NCI-H2081 treated with DMSO at 0.1 percent for 48 hours (cell line): ENCODE measurements at regions not wholly inside any gene's neighbourhood (a gene's known extent, or its start where the extent isn't known, plus 50 kb on each side); places are given as distances from the start of the nearest gene placed in this dataset.
"Not testable (repeated sequence)": the region's sequence is repeated elsewhere in the genome, so short reads cannot be mapped to it uniquely, and the experiment has no call there.

Experiments
- DNase-seq: peaks from one replicate; lab custom pipeline; 2025; lab: John Stamatoyannopoulos, UW

DNA sequence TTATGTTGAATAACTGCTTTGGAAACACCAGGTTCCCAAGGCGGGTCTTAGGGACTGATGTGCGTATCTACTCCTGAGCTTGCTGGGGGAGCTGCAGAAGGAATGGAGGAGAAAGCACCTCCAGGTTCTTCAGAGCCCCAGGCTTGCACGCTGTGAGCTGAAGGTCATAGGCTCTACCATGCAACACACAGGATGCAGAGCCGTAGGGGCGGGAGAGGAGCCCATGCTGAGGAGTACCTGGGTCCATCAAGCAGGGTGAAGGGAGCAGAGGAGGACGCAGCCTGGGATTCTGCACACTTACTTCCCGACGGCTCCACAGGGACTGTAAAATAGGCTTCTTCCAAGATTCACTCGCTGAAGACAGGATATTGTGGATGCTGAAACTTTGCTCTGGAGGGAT lies 426.5 kb upstream of the FRG1 start:
- no peak for DNase-seq

GRCh38 chr4:189516902-189517301 lies 423.8 kb upstream of the FRG1 start:
- DNase-seq, result no peak

DNA sequence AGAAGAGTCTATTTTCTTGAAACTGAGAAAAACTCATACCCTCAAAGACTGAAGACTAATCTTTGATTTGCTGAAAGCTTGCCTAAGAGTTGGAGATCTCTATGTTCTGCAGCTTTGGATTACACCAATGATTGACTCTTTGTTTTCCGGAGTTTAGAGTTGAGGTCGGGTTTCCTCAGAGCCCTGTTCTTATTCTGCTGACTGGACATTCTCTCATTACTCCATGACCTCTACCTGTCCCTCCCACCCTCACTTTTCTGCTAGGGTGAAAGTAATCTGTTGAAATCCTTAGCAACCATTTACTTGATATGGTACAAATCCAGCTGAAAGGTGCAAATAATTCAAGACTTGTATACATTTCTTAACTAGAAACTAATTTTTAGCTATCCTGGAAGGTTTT lies 421.5 kb upstream of the FRG1 start:
- DNase-seq, result no peak

DNA sequence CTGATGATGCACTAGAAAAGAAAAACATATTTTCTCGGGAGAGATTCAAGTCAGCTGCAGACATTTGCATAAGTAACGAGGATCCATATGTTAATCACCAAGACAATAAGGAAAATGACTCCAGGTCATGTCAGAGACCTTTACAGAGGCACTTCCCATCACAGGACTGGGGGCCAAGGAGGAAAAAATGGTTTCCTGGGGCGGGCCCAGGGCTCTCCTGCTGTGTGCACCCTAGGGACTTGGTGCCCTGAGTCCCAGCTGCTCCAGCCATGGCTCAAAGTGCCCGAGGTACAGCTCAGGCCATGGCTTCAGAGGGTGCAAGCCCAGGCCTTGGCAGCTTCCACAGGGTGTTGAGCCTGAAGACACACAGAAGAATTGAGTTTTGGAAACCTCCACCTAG lies 415.4 kb upstream of the FRG1 start:
- DNase-seq, result no peak

DNA sequence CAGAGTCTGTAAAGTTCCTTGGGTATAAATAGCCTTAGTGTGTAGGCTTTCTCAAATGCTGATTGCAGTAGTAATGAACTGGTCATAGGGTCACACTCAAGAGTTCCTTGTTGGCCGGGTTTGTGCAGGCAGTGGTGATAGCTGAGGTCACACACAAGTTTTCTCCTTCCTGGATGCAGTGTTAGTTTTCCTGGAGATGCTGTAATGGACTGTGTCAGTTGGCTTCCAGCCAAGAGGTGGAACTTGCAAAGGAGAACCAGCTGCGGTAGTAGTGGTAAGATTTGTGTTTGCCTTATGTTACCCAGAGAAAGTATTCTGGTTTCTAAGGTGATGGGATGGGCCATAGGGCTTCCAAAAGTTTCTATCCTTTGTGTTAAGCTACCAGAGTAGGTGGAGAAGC lies 409.8 kb upstream of the FRG1 start:
- no peak for DNase-seq

- no peak for DNase-seq
These were observed 407.1 kb upstream of the FRG1 start for GRCh38 chr4:189533603-189534002.

- no peak for DNase-seq
These were observed 393.1 kb upstream of the FRG1 start for GRCh38 chr4:189547559-189547958.

DNA sequence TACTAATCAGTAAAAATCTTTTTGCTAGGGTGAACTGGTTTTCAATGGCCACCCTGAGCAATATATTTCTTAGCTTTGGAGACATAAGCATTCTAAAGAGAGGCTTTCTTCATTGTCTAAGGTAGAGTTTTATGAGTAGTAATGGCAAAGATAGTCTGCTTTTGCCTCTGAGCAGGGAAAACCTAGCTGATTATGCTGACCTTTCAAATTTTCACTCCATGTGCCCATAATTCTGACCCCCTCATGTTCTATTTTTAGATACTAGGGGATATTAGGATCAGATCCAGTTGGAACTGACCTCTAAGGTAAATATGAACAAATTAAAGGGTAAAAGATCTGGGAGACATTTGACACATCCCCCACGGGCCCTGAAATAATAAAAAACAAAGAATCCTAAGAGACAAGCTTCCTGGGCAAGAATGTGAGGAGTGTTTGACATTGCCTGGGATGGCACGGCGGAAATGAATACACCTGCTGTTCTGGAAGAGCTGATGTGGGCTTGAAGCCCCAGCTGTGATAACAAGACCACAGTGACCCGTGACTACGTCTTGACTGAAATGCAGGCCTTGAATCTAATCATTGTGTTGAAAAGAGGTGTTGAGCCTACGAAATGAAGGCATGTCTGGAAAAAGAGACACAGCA lies 392.1 kb upstream of the FRG1 start:
- no peak for DNase-seq

DNA sequence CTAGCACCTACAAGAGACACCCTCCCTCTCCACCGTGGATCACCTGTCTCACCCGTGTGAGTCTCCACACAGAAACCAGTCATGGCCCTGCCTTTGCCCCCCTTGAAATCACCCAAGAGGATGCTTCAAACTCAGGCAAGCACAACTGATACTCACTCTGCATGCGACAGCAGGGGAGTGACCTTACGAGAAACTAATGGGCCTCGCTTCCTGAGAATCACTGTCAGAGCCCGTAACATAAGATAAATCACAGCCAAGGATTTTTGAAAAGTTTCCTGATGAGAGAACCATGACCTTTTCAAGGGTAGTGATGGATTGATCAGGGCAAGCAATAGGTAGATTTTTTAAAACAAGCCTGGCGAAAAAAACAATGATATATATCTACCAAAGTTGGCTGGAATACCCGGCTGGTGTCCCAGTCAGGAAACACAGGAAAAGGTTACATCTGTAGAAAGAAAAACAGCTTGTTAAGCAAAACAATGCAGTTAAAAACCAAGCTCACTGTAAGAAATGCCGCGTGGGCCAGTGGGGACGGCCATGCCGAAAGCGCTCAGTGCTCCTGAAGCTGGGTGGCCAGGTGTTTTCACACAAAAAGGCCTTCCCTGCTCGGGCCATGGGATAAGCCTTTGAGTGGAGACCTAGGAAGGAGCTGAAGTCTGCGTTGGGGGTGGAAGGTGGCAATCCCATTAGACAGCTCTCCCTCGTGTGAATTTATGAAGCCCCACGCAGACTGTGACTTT lies 388.6 kb upstream of the FRG1 start:
- DNase-seq, result not testable (repeated sequence)

DNA sequence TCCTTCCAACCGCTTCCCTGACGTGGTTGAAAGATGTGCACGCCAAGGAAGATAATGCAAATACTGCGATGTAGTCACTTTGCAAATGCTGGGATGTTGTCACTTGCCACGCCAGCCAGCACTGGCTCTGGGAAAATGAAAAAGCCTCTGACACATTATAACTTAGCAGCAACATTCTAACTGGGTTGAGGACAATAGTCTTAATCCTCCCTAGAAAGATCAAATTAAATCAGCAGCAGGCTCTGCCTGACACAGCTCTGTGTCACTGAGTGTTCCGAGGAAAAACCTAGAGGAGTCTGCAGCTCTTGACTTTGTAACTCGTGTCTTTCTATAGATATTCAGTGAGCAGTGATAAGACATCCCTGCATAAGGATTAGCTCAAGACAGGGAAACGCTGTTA lies 380.1 kb upstream of the FRG1 start:
- DNase-seq, result not testable (repeated sequence)

DNA sequence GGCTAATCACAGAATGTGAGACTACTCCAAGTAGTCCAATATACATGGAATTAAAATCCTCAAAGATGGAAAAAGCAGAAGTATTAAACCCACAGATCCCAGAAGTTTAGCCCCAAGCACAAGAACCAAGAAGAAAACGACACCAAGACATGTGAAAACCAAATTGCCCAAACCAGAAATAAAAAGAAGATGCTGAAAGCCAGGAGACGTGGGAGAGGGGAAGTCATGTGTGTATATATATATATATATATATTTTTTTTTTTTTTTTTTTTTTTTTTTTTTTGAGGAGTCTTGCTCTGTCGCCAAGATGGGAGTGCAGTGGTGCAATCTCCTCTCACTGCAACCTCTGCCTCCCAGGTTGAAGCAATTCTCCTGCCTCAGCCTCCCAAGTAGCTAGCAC lies 376.9 kb upstream of the FRG1 start:
- DNase-seq, result not testable (repeated sequence)

- DNase-seq, result not testable (repeated sequence)
These were observed 374.4 kb upstream of the FRG1 start for GRCh38 chr4:189566271-189566670.

DNA sequence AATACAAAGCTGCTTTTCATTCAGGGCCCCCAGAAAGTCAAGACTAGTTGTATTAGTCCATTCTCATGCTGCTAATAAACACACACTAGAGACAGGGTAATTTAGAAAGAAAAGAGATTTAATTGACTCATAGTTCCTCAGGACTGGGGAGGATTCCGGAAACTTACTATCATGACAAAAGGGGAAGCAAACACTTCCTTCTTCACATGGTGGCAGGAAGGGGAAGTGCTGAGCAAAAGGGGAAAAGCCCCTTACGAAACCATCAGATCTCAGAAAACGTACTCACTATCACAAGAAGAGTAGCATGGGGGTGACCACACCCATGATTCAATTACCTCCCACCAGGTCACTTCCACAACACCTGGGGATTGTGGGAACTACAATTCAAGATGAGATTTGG lies 373.8 kb upstream of the FRG1 start:
- not testable (repeated sequence) for DNase-seq

DNA sequence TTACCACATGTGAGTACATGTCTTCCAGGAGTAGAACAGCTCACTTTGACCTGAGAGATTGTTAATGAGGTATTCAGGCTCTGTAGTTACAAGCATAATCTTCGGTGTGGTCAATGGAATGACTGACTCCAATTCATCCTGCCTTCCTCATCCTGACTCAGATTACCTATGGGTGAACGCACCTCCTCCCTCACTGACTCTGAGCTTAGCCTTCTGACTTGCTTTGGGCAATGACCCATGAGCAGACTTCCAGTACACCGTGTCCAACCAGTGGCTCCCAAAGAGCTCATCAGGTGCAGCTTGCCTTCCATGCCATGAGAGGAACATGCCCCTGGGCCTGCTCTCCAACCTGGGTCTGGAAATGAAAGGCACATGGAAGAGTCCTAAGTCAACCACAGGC lies 361.0 kb upstream of the FRG1 start:
- DNase-seq, result not testable (repeated sequence)

DNA sequence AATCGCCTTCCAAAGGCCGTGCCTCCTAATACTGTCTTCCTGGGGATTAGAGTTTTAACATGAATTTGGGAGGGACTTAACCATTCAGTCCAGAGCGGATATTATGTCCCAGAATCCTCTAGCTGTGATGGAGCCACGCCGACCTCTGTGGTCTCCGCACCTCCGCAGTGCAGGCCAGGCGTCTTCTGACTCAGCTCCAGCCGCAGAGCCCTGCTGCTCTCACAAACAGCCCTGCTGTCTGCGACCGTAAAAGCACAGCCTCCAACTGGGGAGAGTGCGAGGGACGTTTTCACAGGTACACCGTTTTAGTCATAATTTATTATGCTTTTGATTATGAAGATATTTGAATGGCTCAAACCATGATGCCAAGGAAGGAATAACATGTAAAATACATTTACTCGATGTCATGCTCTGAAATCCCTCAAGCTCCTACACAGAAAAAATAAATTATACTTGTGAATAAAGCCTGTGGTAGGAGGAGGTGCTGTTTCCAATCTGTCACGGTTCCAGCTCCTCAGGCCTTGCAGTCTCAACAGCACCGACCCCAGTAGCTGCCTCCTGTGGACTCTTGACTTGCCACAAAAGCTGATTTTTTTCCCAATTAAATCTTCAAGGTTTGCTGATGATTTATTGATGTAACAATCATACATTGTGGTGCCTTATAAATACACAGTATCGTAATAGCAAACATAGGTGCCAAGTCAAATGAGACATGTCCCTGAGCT lies 353.6 kb upstream of the FRG1 start:
- not testable (repeated sequence) for DNase-seq

DNA sequence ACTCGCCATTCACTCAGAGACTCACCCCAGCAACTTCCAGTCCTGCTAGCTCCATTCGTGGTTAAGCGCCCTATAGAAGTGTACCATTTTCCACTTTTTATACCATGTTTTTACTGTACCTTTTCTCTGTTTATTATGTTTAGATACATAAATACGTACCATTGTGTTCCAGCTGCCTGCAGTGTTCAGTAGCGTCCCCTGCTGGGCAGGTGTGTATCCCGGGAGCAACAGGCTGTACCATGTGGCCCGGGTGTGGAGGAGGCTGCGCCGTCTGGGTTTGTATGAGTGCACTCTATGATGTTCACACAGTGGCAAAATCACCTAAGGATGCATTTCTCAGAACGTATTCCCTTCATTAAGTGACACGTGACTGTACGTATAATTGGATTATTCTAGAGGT lies 351.5 kb upstream of the FRG1 start:
- DNase-seq, result not testable (repeated sequence)

DNA sequence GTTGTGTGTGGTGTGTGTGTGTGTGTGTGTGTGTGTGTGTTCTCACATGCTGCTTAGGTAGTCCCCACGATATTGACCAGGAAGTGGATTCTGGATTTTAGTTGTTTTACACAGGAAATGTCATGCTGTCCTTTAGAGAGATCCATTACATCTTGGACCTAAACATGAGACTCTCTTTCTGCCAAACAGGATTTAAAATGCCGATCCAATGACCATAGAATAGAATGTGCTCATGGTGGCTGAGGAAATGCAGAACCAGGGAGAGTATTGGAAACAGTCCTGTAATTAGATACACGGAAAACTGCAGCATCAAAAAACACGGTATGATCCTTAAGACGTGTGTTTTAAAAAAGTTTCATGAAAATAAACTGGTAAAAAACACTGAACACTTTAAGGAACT lies 347.8 kb upstream of the FRG1 start:
- no peak for DNase-seq

- no peak for DNase-seq
These were observed 343.3 kb upstream of the FRG1 start for GRCh38 chr4:189597341-189597740.

DNA sequence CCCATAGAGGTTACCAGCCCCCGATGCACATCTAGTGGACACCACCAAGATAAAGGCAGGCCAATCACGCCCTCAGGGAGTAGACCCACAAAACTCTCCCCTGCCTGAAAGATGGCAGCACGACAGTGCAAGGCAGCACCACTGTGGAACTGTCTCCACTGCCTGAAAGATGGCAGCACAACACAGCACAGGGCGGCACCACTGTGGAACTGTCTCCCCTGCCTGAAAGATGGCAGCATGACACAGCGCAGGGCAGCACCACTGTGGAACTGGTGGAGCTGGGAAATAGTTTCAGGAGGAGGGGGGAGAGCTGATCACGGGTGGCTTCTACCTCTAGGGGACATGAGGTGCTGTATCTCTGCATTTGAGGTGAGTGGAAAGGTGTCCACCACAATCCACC lies 340.4 kb upstream of the FRG1 start:
- no peak for DNase-seq

DNA sequence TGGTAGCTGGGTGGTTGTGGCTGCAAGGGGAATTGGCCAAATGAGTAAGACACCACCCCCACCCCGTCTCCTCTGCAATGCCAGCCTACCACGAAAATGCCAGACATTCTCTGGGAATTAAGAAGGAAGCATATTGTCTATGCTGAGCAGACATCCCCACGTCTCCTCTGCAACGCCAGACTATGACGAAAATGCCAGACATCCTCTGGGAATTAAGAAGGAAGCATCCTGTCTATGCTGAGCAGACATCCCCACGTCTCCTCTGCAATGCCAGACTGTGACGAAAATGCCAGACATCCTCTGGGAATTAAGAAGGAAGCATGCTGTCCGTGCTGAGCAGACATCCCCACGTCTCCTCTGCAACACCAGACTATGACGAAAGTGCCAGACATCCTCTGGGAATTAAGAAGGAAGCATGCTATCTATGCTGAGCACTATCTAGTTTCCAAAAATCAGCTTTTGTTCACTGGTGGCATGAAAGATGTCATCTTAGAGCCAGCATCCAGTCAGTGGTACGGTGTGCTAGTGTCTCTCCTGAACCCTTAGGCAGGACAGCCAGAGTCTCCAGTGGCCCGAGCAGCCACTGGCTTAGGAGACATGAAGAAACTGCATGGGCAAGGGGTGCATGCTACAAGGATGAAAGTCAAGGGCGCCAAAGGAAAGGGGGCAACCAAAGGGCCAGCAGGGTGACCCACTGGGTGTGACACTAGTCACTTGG lies 339.8 kb upstream of the FRG1 start:
- DNase-seq, result no peak

GRCh38 chr4:189602827-189603226 lies 337.8 kb upstream of the FRG1 start:
- not testable (repeated sequence) for DNase-seq

DNA sequence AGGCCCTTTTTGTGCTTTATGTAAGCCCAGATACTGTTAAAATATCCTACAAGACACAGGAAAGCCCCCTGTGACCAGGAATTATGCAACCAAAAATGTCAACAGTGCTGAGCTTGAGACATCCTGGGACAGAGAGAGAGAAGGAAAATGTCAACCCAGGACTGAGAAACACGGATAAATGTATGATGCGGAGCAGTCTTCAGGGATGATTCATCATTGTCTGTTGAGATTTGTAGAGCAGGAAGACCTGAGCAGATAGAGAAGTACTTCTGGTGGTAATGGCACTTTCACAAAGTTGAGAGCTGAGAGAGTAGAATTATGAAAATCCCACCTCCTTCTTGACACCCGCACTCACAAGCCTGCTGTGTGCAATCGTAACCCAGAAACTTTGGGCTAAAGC lies 330.1 kb upstream of the FRG1 start:
- DNase-seq, result not testable (repeated sequence)

DNA sequence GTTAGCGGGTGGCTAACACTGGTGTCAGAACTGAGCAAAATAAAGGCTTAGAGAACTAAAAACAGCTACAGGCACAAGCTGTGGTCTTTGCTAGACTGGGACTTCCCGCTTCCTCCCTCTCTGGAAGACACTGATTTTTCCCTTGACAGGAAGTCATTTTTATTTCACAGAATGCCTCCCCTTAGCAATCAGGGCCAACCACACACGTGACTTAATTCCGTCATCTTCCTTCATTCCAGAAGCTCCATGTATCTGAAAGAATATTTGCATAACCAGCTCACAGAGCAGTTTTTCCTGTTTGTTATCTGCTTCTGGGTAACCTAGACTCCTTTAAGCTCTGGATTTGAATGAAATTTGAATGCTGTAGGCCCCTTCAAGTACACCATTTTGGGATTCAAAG lies 327.5 kb upstream of the FRG1 start:
- no peak for DNase-seq
